ENCODE measurements at regions not wholly inside any gene's neighbourhood (a gene's known extent, or its start where the extent isn't known, plus 50 kb on each side); places are given as distances from the start of the nearest gene placed in this dataset.
"Not testable (repeated sequence)": the region's sequence is repeated elsewhere in the genome, so short reads cannot be mapped to it uniquely, and the experiment has no call there.

- no peak for DNase-seq
These were observed 126.0 kb upstream of the KCNJ6 start for GRCh38 chr21:38042246-38042645.

DNA sequence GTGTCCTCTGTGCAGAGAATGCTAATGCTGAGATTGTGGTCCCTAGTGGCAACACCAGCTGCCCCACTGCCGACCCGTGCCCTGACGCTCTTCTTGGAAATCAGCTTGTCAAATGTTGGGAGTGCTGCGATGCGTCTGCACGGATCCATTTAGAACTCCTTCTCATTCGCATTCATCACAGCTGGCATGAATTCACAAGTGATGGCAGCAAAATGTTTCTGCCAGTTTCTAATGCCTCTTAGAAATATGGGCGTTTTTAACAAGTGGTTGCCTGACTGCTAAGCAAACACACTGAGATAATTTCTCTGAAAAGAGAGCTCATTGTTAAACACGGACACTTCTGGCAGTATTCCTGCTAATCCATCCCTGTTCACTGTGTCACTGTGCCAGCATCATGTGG is 131.9 kb upstream of the KCNJ6 start:
- DNase-seq = no peak

GRCh38 chr21:38054334-38054733 is 138.1 kb upstream of the KCNJ6 start:
- DNase-seq = no peak

GRCh38 chr21:38056481-38056880 is 140.2 kb upstream of the KCNJ6 start:
- DNase-seq = no peak

GRCh38 chr21:38057626-38058025 is 141.4 kb upstream of the KCNJ6 start:
- DNase-seq = no peak

- DNase-seq = no peak
These were observed 144.3 kb upstream of the KCNJ6 start for GRCh38 chr21:38060533-38060932.

- DNase-seq = no peak
These were observed 151.0 kb upstream of the KCNJ6 start for GRCh38 chr21:38067086-38067739.

- no peak for DNase-seq
These were observed 156.2 kb upstream of the KCNJ6 start for GRCh38 chr21:38072489-38072888.

GRCh38 chr21:38075833-38076587 is 159.8 kb upstream of the KCNJ6 start:
- DNase-seq = no peak

- no peak for DNase-seq
These were observed 161.3 kb upstream of the KCNJ6 start for GRCh38 chr21:38077569-38077968.

GRCh38 chr21:38080888-38081287 is 164.6 kb upstream of the KCNJ6 start:
- DNase-seq = no peak

- DNase-seq = peak; percentile 54 to 78
These were observed 165.5 kb upstream of the KCNJ6 start for GRCh38 chr21:38081708-38082107.

DNA sequence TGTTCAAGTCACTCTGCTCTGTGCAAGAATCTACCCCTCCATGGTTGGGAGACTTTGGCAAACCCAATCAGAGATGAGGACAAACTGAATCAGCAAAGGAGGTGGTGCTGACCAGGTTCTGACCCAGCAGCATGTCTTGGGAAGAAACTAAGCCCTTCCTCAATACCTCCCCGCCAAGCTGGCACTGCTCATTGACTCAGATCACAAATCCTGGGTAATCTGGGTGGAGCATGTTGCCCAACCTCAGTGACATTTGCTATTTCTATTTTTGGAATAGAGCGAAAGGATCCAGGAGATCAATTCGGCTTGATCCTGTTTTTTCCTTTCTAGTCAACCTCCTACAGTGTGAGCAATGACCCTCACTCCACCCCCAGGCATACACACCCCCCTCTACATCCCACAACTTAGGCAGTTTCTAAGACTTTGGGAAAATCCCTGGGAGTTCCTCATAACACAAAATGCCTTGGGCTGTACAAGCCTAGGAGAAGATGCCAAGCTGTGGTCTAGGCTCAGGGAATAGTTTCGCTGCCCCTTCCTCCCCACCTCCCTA is 166.8 kb upstream of the KCNJ6 start:
- DNase-seq = peak; percentile 25 to 69

DNA sequence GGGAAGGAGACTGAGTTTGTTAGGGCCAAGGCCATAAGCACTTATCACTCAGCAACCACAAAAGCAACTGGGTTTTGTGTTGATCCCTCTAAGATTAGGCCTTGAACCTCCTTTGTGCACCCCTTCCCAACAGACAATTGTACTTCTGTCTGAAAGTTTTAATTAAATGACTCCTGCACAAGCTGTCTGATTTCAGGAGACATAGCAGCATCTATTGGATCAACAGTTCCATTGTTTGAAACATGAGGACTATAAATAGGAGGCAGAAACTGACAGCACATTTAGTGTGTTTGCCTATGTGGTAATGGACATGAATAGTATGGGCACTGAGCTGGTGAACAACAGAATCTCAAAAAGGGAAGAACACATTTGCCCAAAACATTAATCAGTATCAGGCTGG is 167.3 kb upstream of the KCNJ6 start:
- no peak for DNase-seq

GRCh38 chr21:38086580-38086979 is 170.2 kb upstream of the KCNJ15 start:
- DNase-seq = no peak

GRCh38 chr21:38088916-38089762 is 167.7 kb upstream of the KCNJ15 start:
- DNase-seq = no peak

- DNase-seq = no peak
These were observed 167.1 kb upstream of the KCNJ15 start for GRCh38 chr21:38089763-38090046.

DNA sequence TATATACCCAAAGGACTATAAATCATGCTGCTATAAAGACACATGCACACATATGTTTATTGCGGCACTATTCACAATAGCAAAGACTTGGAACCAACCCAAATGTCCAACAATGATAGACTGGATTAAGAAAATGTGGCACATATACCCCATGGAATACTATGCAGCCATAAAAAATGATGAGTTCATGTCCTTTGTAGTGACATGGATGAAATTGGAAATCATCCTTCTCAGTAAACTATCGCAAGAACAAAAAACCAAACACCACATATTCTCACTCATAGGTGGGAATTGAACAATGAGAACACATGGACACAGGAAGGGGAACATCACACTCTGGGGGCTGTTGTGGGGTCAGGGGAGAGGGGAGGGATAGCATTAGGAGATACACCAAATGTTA is 165.7 kb upstream of the KCNJ15 start:
- DNase-seq = not testable (repeated sequence)

DNA sequence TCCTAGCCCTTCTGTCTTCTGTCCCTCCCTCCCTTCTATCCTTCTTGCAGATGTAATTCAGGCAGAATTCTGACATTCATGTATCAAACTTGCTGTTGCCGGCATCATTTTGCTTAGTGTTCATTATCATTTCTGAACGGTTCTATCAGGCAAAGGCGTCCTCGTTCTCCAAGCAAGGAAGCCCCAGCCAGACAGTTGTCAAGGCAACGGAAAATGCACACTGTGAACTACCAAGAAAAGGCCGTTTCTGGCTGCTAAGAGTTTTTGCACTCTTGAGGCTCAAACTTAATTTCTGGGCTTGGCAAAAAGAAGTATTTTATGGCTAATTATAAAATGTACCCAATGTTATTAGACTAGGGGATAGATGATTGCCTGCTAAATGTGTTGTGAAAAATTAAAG is 164.7 kb upstream of the KCNJ15 start:
- no peak for DNase-seq

GRCh38 chr21:38095220-38095619 is 161.6 kb upstream of the KCNJ15 start:
- no peak for DNase-seq

DNA sequence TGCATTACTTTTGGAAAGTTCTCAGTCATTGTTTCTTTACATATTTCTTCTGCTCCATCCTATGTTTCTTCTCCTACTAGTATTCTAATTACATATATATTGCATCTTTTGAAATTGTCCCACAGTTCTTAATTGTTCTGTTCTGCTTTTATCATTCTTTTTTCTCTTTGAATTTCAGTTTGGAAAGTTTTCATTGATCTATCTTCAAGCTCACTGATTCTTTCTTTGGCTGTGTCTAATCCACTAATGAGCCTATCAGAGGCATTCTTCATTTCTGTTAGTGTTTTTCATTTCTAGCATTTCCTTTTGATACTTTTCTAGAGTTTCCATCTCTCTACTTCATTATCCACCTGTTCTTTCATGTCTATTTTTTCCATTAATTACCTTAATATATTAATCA is 159.0 kb upstream of the KCNJ15 start:
- DNase-seq = no peak

DNA sequence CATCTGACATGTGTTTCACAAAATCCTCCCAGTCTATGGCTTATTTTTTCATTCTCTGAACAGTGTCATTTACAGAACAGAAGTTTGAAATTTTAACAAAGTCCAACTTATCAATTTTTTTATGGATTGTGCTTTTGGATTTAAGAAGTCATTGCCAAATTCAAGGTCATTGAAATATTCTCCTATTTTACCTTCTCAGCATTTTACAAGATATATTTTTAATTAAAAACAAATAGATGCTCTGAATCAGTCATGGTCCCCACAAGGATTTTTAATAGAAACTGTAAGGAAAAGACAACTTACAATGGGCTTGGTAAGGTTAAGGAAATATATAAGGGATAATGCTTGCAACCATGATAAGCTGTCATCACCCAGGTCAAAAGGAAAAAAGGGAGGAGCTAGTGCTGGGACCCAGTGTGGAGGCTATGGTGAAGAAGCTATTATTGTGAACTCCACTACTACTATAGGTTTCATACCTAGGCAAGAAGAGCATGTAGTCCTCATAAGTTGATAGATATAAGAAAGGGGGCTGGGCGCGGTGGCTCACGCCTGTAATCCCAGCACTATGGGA is 144.5 kb upstream of the KCNJ15 start:
- DNase-seq = no peak

- no peak for DNase-seq
These were observed 142.0 kb upstream of the KCNJ15 start for GRCh38 chr21:38114717-38115333.
